Fibroblast of lung (primary cell): ENCODE measurements at regions not wholly inside any gene's neighbourhood (a gene's known extent, or its start where the extent isn't known, plus 50 kb on each side); places are given as distances from the start of the nearest gene placed in this dataset.

Experiments used
- CTCF ChIP-seq, 2 donors: IDR thresholded peaks in 1 of 2; conservative IDR thresholded peaks in 1 of 2; 1 replicate in 1 of 2; 2 replicates in 1 of 2; pipeline ENCODE4 v1.5.1; 2011 to 2012; ENCODE audit warnings: low read length in 2 of 2, control low read depth in 1 of 2, inconsistent platforms in 1 of 2, low read depth in 1 of 2, mild to moderate bottlenecking in 1 of 2
- EZH2 ChIP-seq: IDR thresholded peaks from 2 replicates; pipeline ENCODE4 v1.5.1; 2012; ENCODE audit warnings: low read length, control low read depth, mild to moderate bottlenecking; ENCODE audit errors: missing control alignments

- TF ChIP-seq CTCF (conservative IDR thresholded peaks at IDR 0.05 in 1 of 2, IDR thresholded peaks at IDR 0.05 in 1 of 2; ENCODE audit: low read depth in 1 of 2, low read length in 2 of 2) (no peak), EZH2 (no peak)
Observed at GRCh38 chr6:104019075-104019753, 840.5 kb downstream of the HACE1 start.
